Left kidney (tissue), 1 donor: ENCODE measurements at regions not wholly inside any gene's neighbourhood (a gene's known extent, or its start where the extent isn't known, plus 50 kb on each side); places are given as distances from the start of the nearest gene placed in this dataset.
A peak's percentile ranks its signal among the peaks of the same experiment; 100 is the strongest.
"Not testable (repeated sequence)": the region's sequence is repeated elsewhere in the genome, so short reads cannot be mapped to it uniquely, and the experiment has no call there.

Experiments used
- DNase-seq: peaks from one replicate; pipeline ENCODE4 v3.0.0-alpha.2; 2013

DNA sequence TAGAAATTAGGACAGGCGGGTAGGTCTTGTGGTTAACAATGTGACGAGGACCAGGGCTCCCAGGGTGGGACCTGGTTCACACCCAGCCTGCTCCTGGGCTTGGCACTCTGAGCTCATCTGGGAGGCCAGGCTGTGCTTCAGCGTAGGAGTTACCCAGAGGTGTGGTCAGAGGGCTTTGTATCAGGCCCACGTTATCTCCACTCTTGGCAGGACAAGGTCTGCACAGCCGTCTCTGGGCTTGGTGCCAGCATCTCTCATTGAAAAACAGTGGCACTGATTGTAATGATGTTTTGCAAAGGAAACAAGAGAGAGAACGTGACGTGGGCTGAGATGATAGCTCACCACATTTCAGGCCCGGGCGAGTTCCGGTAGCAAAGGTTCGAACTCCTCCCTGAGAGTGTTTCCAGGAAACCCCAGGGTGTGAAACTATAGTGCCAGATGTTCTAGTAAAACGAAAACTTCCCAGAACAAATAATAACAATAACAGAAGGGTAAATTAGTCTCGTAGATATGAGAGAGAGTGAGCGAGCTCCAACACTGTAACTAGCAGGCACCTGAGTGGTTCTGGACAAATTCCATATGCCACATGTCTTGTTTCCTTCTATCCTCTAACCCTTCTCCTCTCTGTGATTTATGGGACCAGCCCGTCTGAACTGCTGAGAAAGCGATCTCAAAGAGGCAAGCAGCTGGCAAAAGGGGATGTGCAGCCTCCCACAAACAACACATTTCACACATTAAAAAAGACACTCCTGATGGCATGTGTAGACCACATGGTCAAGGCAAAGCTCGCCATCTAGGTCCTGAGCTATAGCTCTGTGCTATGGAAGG is 227.3 kb downstream of the KTN1 start:
- peak; percentile 47 for DNase-seq

DNA sequence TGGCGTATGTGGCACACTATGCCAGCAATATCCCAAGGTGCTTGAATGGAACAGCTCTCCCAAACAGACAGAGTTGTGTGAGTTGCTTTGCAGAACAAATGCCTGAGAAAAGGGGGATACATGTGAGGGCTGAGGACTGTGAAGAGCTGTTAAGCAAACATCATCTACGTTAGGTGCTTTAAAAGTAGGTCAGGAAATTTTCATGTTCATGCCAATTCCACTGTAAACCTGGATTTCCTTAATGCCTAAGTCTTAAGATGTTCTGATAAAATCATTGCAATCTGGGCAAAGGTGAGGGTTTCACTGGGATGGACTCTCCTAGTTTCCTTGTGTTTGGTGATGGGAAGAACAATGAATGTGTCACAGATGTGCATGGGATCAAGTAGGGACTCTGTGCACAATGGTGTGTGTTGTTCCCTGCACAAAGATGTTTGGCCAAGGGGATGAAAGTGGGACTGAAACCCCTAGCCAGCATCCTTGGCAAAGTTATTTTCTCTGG is 227.9 kb downstream of the KTN1 start:
- DNase-seq = no peak

DNA sequence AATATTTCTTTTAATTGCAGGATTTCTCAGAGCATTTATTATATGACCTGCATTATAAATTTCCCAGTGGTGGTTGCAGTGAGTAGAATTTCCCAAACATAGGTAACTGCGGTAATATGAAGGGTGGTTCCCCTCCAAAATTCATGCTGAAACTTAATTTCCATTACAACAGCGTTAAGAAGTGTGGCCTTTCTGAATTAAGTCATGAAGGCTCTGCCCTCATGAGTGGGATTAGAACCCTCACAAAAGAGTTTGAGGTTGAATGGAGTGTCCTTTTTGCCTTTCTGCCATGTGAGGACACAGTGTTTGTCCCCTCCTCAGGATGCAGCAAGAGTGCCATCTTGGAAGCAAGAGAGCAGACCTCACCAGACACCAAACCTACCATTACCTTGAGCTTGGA is 233.6 kb downstream of the KTN1 start:
- no peak for DNase-seq

DNA sequence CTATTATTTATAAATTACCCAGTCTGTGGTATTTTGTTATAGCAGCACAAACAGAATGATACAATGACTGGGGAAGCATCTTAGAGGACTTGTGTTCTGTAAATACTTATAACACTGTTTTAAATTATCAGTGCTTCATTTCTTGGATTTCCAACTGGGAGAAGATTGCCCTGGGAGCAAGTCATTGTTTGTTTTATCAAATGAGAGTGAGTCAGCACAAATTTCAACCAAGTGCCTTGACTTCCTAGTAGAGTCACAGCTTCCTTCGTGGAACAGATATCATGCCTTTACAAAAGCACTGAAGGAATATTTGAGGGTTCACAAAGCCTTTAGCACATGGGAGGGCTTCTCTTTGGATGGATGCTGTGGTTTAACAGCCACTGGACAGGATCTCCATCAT is 234.1 kb downstream of the KTN1 start:
- DNase-seq = no peak

DNA sequence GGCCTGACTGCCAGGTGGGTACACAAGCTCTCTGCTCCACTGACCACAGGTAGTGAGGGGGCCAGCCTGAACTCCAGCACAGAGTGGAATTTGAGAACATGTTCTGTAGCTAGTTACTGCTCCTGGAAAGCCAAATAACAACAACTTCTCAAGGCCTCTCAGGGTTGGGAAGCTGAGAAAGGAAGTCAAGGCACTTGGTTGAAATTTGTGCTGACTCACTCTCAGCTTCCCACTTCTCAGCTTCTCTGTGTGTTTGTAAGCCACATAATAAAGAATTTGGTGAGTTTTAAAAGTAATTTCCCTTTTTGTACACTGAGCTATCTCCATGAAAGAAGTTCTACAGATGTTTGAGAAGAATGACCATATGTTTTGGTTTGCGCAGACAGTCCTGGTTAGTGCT is 234.9 kb downstream of the KTN1 start:
- DNase-seq = no peak

DNA sequence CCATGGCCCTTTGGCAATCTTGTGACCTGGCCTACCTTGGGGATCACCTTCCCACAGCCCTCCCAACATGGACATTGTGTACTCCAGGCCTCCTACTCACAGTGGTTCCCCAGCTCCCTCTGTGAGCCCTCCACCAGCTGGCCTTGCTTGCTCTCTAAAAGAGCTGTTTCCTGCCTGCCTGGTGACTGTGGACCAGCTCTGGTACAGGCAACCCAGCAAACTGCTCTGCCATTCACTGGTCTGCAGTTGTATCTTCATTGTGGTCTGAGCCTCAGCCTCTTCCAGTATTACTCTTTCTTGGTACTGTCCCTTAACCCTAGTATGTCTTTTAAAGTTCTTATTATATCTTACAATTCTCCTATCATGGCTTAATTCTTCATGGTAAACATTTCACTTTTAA is 236.2 kb downstream of the KTN1 start:
- no peak for DNase-seq

DNA sequence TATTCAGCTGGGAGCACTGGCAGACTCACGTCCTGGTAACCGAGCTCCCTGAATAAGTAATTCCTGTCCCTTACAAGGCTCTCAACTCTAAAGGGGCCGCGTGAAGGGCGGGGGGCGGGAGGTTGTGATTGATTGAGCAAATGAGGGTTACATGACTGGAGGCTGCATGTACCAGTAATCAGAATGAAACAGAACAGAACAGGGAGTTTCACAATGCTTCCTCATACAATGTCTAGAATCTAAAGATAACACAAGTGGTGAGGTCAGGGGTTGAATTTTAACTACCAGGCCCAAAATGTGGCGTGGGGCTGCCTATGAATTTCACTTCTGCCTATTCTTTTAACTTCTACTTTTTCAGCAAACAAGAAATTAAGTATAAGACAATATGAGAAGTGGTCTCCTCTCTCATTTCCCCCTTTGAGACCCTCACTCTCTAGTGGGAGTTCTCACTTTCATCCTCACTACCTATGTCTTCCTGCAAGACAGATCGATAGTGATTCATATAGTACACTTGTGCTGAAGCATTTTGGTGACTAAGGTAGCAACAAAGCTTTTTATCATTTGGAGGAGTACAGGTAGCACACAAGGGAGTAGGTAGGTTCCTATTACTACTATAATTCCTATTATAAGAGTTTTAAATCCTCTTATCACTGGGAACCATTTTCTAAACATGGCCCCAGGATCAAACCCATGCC is 239.8 kb downstream of the KTN1 start:
- DNase-seq = no peak

DNA sequence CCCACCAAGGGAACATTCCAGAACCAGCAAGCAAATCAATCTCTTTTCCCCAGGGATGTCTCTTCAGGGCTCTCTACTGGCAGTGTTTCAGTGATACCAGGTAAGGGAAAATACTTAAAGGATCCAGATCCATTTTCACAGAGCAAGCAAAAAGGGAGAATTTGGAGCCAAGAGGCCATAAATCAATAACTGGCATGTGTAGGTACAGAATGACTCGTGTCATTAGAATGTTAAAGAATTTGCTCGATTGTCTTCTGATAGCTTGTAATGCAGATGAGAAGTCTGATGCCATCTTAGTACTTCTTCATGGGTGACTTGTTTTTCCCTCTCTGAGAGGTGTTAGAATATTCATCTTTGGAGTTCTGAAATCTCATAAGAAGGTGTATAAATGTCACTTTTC is 242.9 kb downstream of the KTN1 start:
- no peak for DNase-seq

DNA sequence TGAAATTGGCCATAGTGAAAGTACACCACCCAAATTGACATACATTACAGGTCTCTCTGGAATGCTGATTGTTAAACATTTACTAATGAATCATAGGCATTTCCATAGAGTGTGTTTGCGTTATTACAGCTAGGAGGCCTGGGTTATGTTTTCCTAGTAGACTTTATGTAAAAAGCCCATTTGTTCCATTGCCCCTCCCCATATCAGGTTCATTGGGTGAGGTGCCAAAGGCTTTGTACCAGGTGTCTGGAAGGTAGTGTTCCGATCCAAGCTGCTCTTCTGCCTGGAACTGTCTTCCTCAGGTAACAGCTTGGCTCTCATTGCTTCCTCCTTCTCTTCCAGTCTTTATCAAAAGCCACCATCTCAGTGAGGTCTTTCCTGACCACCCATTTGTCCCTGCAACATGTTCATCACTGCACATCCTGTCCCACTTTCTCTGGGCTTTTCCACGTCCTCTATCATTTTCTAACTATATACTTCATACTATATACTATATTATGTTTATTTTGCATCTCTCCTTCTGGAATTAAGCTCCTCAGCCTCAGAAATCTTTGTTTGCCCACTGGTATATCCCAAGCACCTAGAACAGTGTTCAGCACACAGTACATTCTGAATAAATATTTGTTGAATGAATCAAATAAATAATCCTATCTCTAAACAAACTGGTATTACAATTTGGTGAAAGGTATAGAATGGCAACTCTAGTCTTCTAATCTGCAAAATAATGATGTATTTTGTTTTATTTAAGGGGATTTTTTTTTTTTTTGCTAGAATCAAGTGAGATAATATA is 252.3 kb downstream of the KTN1 start:
- peak; percentile 44 for DNase-seq

DNA sequence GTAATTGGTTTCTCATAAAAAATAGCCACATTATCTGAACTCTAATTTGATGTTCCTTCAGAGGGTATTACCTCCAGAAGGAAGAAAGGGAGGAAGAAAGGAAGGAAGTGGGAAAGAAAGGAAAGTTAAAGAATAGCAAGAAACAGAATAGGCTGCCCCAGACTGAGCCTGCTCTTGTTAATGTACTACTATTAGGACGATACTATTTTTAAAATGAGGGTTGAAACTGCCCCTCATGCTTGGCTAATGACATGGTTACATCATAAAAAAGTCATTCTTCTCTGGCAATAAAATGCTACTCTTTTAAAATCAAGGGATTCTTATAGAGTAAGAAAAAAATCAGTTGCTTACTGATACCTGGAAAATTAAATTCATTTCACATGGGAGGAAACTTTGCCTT is 253.0 kb downstream of the KTN1 start:
- DNase-seq = no peak

DNA sequence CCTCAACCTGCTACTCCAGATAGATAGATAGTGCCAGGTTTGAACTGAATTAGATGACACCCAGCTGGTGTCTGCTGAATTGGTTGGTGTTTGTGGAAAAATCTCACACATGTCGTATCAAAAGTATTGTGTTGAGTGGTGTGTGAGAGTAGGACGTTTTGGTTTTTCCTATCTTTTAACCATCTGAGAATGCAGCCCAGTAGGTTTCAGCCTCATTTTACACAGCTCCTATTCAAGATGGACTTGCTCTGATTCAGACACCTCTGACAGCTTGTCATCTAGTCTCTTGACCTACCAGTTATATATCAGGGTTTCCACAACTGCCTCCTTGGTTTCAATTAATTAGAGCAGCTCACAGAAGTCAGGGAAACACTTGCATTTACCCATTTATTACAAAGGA is 254.4 kb downstream of the KTN1 start:
- no peak for DNase-seq

DNA sequence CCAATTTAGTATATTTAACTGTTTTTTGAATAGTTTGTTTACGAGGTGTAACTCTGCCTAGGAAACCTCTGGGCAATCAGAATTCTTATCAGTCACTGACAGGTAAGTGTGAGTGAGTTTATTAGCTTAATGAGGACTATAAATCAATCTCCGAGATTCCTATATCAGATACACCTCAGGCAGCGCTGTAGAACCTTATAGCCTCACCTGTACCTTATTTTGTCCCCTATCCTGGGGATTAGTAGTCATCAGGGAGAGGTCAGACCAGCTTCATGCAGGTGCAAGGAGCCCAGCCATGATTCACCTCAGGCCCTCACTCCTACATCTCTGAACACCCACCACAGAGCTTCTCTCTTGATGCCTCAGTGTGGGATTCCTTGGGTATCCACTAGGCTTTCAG is 256.0 kb downstream of the KTN1 start:
- no peak for DNase-seq

DNA sequence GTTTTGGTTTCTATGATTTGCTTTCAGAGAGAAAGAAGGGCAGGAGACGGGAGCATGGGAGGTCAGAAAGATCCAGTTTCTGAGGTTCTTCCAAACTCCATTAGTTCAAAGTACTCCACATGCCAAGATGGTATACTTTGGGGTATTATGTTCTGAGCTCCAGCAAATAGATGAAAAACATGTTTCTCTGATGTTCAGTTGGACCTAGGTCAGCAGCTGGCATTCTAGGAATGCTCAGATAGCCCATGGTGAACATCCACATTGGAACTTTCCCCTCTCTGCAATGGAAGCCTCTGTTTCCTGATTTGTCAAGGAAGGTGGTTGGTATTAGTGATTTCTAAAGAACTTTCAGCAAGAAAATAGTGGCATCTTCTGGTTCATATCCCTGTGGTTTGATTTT is 257.5 kb downstream of the KTN1 start:
- DNase-seq = no peak

DNA sequence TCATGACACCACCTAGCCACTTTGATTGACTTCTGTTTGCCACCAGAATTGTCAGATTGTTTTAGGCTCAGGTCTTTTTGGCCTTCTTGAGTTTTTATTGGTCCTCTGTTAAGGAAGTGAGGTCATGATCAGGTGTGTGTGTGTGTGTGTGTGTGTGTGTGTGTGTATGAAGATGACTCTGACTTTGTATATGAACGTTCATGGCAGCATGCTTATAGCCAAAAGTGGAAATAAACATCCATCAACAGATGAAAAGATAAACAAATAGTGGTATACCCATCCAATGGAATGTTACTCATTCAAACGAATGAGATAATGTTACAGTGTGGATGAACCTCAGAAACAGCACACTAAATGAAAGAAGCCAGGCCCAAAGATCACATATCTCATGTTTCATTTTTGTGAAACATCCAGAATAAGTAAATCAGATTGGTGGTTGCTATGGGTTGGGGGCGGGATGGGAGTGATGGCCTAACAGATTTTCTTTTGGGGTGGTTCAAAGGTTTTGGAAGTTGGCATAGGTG is 258.6 kb downstream of the KTN1 start:
- no peak for DNase-seq

DNA sequence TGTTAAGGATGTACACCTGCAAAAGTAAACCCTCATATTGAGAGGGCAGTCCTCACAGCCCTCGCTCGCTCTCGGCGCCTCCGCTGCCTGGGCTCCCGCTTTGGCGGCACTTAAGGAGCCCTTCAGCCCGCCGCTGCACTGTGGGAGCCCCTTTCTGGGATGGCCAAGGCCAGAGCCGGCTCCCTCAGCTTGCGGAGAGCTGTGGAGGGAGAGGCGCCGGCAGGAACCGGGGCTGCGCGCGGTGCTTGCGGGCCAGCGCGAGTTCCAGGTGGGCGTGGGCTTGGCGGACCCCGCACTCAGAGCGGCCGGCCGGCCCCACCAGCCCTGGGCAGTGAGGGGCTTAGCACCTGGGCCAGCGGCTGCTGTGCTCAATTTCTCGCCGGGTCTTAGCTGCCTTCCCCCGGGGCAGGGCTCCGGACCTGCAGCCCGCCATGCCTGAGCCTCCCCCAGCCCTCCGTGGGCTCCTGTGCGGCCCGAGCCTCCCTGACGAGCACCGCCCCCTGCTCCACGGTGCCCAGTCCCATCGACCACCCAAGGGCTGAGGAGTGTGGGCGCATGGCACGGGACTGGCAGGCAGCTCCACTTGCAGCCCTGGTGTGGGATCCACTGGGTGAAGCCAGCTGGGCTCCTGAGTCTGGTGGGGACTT is 259.4 kb downstream of the KTN1 start:
- DNase-seq = not testable (repeated sequence)

DNA sequence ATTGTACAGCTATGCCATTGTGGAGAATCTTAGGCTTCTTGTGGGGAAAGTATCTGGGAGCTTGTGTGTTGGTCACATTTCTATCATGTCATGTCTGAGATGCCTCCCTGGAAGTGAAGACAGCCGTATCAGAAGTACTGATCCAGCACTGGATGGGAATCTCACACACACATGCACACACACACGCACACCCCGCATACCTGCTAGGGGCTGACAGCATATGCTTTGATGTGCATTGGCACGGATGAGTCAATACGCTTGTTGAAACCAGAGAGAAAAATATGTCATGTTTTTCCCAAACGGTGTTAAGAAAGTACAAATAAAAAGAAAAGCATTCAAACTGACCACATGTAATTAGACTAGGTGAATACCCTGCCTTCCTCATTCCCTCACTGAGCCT is 260.8 kb downstream of the KTN1 start:
- DNase-seq = no peak

DNA sequence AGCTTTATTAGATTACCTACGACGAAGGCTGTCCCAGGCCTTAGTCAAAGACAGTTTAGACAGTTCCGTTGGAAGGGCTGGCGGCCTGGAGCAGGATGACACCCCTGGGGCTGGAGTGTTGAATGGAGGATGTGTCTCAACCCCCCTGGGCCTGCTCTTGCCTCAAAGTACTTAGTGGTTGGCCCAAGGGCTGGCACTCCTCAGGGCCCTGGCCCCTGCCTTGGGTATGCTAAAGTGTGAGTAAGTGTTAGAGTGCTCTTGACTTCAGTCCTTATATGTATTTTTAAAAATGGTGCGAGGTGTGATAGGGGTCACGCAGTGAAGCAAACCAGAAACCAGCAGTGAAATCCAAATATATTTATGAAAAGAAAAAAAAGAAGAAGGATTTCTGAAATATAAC is 261.6 kb downstream of the KTN1 start:
- DNase-seq = no peak

DNA sequence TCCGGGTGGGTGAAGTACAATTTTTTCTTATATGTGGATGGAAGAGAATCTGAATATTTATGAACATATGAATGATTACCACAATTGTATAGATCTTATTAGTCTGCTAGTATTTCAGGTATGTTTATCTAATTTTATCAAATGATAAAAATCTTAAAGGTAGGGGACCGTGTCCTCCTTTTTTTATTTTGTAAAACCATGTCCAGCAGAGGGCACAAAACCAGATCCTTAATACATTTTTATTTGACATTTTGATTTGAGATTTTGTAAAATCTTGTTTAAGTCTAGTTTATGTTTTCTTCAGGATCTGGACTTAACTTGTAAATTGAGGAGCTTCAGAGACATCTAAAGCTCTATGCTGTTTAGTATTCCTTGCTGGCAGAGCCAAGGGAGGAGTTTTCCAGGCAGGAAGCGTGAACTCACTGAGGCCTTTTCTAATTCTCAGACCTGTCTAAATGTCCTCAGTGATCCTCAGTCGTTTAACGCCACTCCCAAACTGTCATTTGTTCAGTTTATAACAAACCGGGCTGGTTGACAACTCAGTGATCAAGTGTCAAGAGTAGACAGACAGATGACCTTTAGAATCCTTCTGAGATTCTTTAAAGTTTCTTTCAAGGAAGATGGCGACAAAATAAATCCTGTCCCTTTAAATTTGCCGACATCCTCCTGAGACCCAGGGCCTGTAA is 263.9 kb downstream of the KTN1 start:
- no peak for DNase-seq

DNA sequence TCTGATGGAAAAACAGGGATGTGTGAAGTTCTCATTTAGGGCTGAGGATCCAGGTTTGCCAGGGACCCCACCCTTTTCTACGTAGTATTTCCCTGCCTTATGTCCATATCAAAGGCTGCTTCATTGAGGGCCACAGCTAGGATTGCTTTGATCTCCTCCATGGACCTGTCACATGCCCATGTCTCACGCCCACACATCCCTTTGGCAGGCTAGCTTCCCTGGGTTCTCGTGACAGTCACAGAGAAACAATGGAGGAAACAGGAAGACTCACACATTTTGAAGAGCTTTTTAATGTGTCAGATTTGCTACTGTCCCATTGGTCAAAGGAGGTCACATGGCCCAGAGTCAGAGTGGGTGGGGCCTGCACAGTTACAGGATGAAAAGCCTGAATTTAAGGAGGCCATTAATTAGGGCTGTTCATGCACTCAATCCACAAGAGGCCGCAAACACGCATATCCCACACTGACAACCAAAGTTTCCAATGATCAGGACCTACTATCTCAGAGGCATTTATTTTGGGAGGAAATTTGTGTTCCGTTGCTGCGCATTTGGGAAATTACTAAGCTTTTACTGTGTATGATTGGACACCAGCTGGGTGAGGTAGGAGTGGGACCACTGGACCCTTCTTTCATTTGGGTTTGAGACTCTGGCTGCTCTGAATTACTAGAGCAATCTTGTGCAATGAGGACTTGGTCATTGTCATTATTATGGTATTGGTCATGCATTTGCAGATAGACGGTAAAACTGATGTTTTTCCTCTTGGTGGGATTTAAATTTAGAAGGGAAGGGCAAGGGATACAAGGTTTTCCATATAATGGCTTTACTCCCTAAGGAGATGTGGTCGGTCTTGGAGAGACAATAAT is 266.2 kb downstream of the KTN1 start:
- no peak for DNase-seq

DNA sequence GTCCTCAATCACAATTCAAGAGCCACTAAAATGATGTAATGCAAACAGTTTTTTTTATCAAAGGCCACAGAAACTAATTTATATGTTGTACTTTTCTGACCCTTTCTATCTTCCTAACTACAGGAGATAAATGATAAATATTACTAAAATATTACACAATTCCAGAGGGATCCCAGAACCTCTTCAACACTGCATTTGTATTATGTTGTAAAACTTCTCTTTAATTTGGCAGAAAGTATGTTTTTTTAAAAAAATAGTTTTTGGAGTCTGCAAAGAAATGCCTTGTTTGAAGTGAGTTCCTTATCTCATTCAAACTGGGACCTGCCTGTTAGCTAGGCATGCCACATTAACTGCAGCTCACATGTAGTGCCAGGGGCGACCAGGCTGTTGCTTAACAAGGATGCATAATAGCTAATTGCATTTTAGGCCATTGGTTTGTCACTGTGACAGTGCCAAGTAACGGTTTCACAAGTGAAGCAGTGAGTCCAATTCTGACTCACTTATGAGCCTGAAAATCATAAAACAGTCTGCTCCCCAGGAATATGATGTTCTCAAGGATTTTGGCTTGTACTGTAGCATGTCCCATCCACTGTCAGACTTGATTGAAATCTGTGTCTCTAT is 266.9 kb downstream of the KTN1 start:
- no peak for DNase-seq
